DND-41 (cell line): ENCODE measurements at regions not wholly inside any gene's neighbourhood (a gene's known extent, or its start where the extent isn't known, plus 50 kb on each side); places are given as distances from the start of the nearest gene placed in this dataset.

ENCODE experiments used
- ATAC-seq: fragments of 200-7000 bp; cut with Tn5 transposase; 3 replicates; pipeline ENCODE4 v1.9.1; 2021; ENCODE audit warnings: low read depth; ENCODE audit not compliant: insufficient read depth
- DNase-seq: peaks from one replicate; pipeline ENCODE4 v3.0.0-alpha.2; 2020
- H2AFZ ChIP-seq: 2 replicates; pipeline ENCODE4 v1.6.0; 2012; ENCODE audit warnings: low read depth, low read length
- H3K27ac ChIP-seq: 2 replicates; pipeline ENCODE4 v1.5.1; 2012; ENCODE audit warnings: low read length, inconsistent platforms
- H3K27me3 ChIP-seq: fragments of 200-600 bp; sonication (generic); 2 replicates; pipeline ENCODE4 v1.6.0; 2012; ENCODE audit warnings: low read length, mild to moderate bottlenecking, inconsistent platforms; ENCODE audit not compliant: insufficient read depth, poor library complexity
- H3K36me3 ChIP-seq: 2 replicates; pipeline ENCODE4 v1.5.1; 2012; ENCODE audit warnings: low read length, inconsistent platforms; ENCODE audit not compliant: insufficient read depth
- H3K4me1 ChIP-seq: 2 replicates; pipeline ENCODE4 v1.5.1; 2012; ENCODE audit warnings: mild to moderate bottlenecking, low read length; ENCODE audit not compliant: insufficient read depth
- H3K4me2 ChIP-seq: 2 replicates; pipeline ENCODE4 v1.6.0; 2012; ENCODE audit warnings: mild to moderate bottlenecking, moderate library complexity, low read length, inconsistent platforms; ENCODE audit not compliant: insufficient read depth
- H3K4me3 ChIP-seq, 2 experiments: fragments of 200-600 bp in 1 of 2; shearing (Covaris generic) in 1 of 2; 2 replicates each; pipeline ENCODE4 v1.5.1; 2012 to 2016; ENCODE audit warnings: inconsistent platforms in 2 of 2, low read length in 2 of 2, mild to moderate bottlenecking in 2 of 2, low read depth in 1 of 2, moderate library complexity in 1 of 2
- H3K79me2 ChIP-seq: 2 replicates; pipeline ENCODE4 v1.6.0; 2012; ENCODE audit warnings: low read length, inconsistent platforms; ENCODE audit not compliant: insufficient read depth
- H3K9ac ChIP-seq: 2 replicates; pipeline ENCODE4 v1.6.0; 2012; ENCODE audit warnings: low read depth, mild to moderate bottlenecking, inconsistent platforms, low read length, moderate library complexity
- H3K9me3 ChIP-seq: 2 replicates; pipeline ENCODE4 v1.5.1; 2012; ENCODE audit warnings: low read length, moderate library complexity, mild to moderate bottlenecking, inconsistent platforms; ENCODE audit not compliant: insufficient read depth, severe bottlenecking
- H4K20me1 ChIP-seq: 2 replicates; pipeline ENCODE4 v1.6.0; 2012; ENCODE audit warnings: low read length; ENCODE audit not compliant: insufficient read depth
- CTCF ChIP-seq: IDR thresholded peaks from 2 replicates; pipeline ENCODE4 v1.5.1; 2012; ENCODE audit warnings: borderline replicate concordance, low read length, moderate library complexity, mild to moderate bottlenecking; ENCODE audit not compliant: poor library complexity, severe bottlenecking; ENCODE audit errors: extremely low read depth
- EZH2 ChIP-seq: IDR thresholded peaks from 3 replicates; pipeline ENCODE4 v1.6.1; 2012; ENCODE audit warnings: borderline replicate concordance, low read depth, mild to moderate bottlenecking, moderate library complexity, low read length, inconsistent platforms; ENCODE audit not compliant: severe bottlenecking

GRCh38 chr4:14816623-14817261, 185.5 kb upstream of the CPEB2 start:
- no peak overlapping the region for H3K9ac ChIP-seq
- no peak overlapping the region for H3K27ac ChIP-seq
- H4K20me1 ChIP-seq = no peaks in the 10 kb centered on the region
- no peak for DNase-seq
- no peaks in the 10 kb centered on the region for H3K27me3 ChIP-seq
- no peaks in the 10 kb centered on the region for H3K9me3 ChIP-seq
- H3K4me3 ChIP-seq = no peak overlapping the region
- H3K36me3 ChIP-seq = no peaks in the 10 kb centered on the region
- H3K4me1 ChIP-seq = no peaks in the 10 kb centered on the region
- H3K79me2 ChIP-seq = no peaks in the 10 kb centered on the region
- no peak for ATAC-seq
- TF ChIP-seq CTCF = no peak
- no peak for TF ChIP-seq EZH2
- no peak overlapping the region for H3K4me2 ChIP-seq
- no peak overlapping the region for H2AFZ ChIP-seq

GRCh38 chr4:14824189-14824588, 178.1 kb upstream of the CPEB2 start:
- TF ChIP-seq EZH2 (no peak), CTCF (no peak)
- no peaks in the 10 kb centered on the region for H3K9me3 ChIP-seq
- no peaks in the 10 kb centered on the region for H3K27me3 ChIP-seq
- no peaks in the 10 kb centered on the region for H4K20me1 ChIP-seq
- no peak overlapping the region for H3K4me2 ChIP-seq
- H3K9ac ChIP-seq = no peak overlapping the region
- DNase-seq = no peak
- no peak for ATAC-seq
- H3K4me3 ChIP-seq = no peak overlapping the region
- H3K79me2 ChIP-seq = no peaks in the 10 kb centered on the region
- no peak overlapping the region for H3K27ac ChIP-seq
- no peaks in the 10 kb centered on the region for H3K4me1 ChIP-seq
- H2AFZ ChIP-seq = no peak overlapping the region
- no peaks in the 10 kb centered on the region for H3K36me3 ChIP-seq

DNA sequence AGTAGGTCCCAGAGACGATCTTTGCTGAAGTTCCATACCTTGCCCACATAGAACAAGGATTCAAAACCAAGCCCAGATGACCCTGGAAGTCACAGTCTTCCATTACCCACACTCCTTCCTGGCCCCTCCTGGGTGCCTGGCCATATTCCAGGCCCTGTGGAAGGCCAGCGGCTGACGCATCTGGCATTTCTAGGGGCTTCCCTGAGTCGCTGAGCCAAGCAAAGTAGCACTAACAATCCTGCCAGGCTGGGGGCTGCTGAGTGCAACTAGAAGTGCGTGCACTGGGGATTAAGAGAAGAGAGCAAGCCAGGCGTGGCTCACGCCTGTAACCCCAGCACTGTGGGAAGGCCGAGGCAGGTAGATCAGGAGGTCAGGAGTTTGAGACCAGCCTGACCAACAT, 175.2 kb upstream of the CPEB2 start:
- no peak overlapping the region for H2AFZ ChIP-seq
- H3K4me2 ChIP-seq = no peak overlapping the region
- H4K20me1 ChIP-seq = no peaks in the 10 kb centered on the region
- no peak overlapping the region for H3K27ac ChIP-seq
- ATAC-seq (no peak), DNase-seq (no peak)
- no peak overlapping the region for H3K4me3 ChIP-seq
- no peaks in the 10 kb centered on the region for H3K9me3 ChIP-seq
- H3K4me1 ChIP-seq = no peaks in the 10 kb centered on the region
- no peaks in the 10 kb centered on the region for H3K79me2 ChIP-seq
- H3K9ac ChIP-seq = no peak overlapping the region
- no peaks in the 10 kb centered on the region for H3K36me3 ChIP-seq
- TF ChIP-seq EZH2 = no peak
- no peak for TF ChIP-seq CTCF
- H3K27me3 ChIP-seq = no peaks in the 10 kb centered on the region
